ENCODE measurements at regions not wholly inside any gene's neighbourhood (a gene's known extent, or its start where the extent isn't known, plus 50 kb on each side); places are given as distances from the start of the nearest gene placed in this dataset.

GRCh38 chr21:23445307-23445706 lies 2162.0 kb downstream of the MRPL39 start:
- no peak for DNase-seq (ENCODE audit: low read depth)

GRCh38 chr21:23438081-23438480 lies 2169.2 kb downstream of the MRPL39 start:
- DNase-seq (ENCODE audit: low read depth): no peak

GRCh38 chr21:23402929-23403520 lies 2204.3 kb downstream of the MRPL39 start:
- no peak for DNase-seq (ENCODE audit: low read depth)

GRCh38 chr21:23401278-23401677 lies 2206.0 kb downstream of the MRPL39 start:
- no peak for DNase-seq (ENCODE audit: low read depth)

GRCh38 chr21:23398726-23399125 lies 2208.6 kb downstream of the MRPL39 start:
- no peak for DNase-seq (ENCODE audit: low read depth)

GRCh38 chr21:23394458-23394857 lies 2212.8 kb downstream of the MRPL39 start:
- DNase-seq (ENCODE audit: low read depth): no peak

- no peak for DNase-seq (ENCODE audit: low read depth)
These were observed 2222.6 kb downstream of the MRPL39 start for GRCh38 chr21:23384679-23385078.

- no peak for DNase-seq (ENCODE audit: low read depth)
These were observed 2233.1 kb downstream of the MRPL39 start for GRCh38 chr21:23374155-23374554.

GRCh38 chr21:23356905-23357304 lies 2250.4 kb downstream of the MRPL39 start:
- DNase-seq (ENCODE audit: low read depth): no peak

GRCh38 chr21:23316190-23316589 lies 2291.1 kb downstream of the MRPL39 start:
- no peak for DNase-seq (ENCODE audit: low read depth)

- no peak for DNase-seq (ENCODE audit: low read depth)
These were observed 2298.5 kb downstream of the MRPL39 start for GRCh38 chr21:23308741-23309140.

GRCh38 chr21:23307065-23307464 lies 2300.2 kb downstream of the MRPL39 start:
- DNase-seq (ENCODE audit: low read depth): no peak

GRCh38 chr21:23292292-23292691 lies 2294.1 kb downstream of the NCAM2 start:
- no peak for DNase-seq (ENCODE audit: low read depth)

- DNase-seq (ENCODE audit: low read depth): no peak
These were observed 2283.7 kb downstream of the NCAM2 start for GRCh38 chr21:23281917-23282316.

GRCh38 chr21:23249760-23250159 lies 2251.6 kb downstream of the NCAM2 start:
- DNase-seq (ENCODE audit: low read depth): no peak

- DNase-seq (ENCODE audit: low read depth): no peak
These were observed 2249.1 kb downstream of the NCAM2 start for GRCh38 chr21:23247334-23247733.

GRCh38 chr21:23245255-23245654 lies 2247.0 kb downstream of the NCAM2 start:
- DNase-seq (ENCODE audit: low read depth): no peak

GRCh38 chr21:23223882-23224281 lies 2225.7 kb downstream of the NCAM2 start:
- DNase-seq (ENCODE audit: low read depth): no peak

GRCh38 chr21:23218667-23219066 lies 2220.5 kb downstream of the NCAM2 start:
- DNase-seq (ENCODE audit: low read depth): no peak

GRCh38 chr21:23217597-23217996 lies 2219.4 kb downstream of the NCAM2 start:
- no peak for DNase-seq (ENCODE audit: low read depth)

GRCh38 chr21:23215261-23215660 lies 2217.1 kb downstream of the NCAM2 start:
- no peak for DNase-seq (ENCODE audit: low read depth)
